ENCODE measurements at regions not wholly inside any gene's neighbourhood (a gene's known extent, or its start where the extent isn't known, plus 50 kb on each side); places are given as distances from the start of the nearest gene placed in this dataset.

DNA sequence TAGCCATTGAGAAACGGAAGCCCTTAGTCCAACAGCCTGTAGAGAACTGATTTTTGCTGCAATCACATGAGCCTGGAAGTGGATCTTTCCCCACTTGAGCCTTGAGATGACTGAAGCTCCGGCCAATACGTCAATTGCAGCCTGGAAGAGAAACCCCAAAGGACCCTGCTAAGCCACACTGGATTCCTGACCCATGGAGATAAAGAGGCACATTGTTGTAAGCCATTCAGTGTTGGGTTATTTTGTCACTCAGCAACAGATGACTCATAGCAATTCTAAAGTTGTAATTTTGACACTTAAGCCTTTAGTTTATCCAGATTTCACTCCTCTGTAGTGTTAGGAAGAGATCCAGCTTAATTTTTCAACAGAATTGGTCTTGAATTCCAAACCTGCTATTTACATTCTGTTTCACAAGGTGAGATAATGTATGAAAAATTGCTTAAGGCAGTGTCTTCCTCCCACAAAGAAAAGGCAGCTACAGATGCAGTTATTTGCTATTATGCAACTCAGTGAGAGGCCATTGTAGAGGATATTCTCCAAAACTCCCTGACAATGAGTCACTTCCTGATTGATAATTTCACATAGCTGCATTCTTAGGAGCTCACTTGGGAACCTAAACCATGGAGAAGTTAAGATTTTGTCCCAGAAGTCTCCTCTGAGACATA is 59.4 kb upstream of the TSHZ3 start:
- TF ChIP-seq POLR2A (IDR thresholded peaks at IDR 0.05) = no peak
- TF ChIP-seq, protein P1, sequence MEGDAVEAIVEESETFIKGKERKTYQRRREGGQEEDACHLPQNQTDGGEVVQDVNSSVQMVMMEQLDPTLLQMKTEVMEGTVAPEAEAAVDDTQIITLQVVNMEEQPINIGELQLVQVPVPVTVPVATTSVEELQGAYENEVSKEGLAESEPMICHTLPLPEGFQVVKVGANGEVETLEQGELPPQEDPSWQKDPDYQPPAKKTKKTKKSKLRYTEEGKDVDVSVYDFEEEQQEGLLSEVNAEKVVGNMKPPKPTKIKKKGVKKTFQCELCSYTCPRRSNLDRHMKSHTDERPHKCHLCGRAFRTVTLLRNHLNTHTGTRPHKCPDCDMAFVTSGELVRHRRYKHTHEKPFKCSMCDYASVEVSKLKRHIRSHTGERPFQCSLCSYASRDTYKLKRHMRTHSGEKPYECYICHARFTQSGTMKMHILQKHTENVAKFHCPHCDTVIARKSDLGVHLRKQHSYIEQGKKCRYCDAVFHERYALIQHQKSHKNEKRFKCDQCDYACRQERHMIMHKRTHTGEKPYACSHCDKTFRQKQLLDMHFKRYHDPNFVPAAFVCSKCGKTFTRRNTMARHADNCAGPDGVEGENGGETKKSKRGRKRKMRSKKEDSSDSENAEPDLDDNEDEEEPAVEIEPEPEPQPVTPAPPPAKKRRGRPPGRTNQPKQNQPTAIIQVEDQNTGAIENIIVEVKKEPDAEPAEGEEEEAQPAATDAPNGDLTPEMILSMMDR (IDR thresholded peaks at IDR 0.05) = no peak
